Suprapubic skin (tissue), 3 donors: ENCODE measurements at regions not wholly inside any gene's neighbourhood (a gene's known extent, or its start where the extent isn't known, plus 50 kb on each side); places are given as distances from the start of the nearest gene placed in this dataset.

Experiments used
- CTCF ChIP-seq, 2 donors: fragments of 200-600 bp in 1 of 2; fragments of 450-650 bp in 1 of 2; sonication (generic) in 1 of 2; IDR thresholded peaks; one replicate each; pipeline ENCODE4 v1.5.1; 2016 to 2019; ENCODE audit warnings: antibody characterized with exemption in 2 of 2, mild to moderate bottlenecking in 1 of 2, moderate library complexity in 1 of 2
- EP300 ChIP-seq: sonication (generic); formaldehyde crosslinking; IDR thresholded peaks from one replicate; pipeline ENCODE4 v1.6.1; 2017; ENCODE audit warnings: antibody characterized with exemption
- POLR2A ChIP-seq, 2 donors: fragments of 450-650 bp; IDR thresholded peaks; one replicate each; pipeline ENCODE4 v1.6.1; 2017; ENCODE audit warnings: antibody characterized with exemption in 2 of 2, mild to moderate bottlenecking in 2 of 2, moderate library complexity in 2 of 2

DNA sequence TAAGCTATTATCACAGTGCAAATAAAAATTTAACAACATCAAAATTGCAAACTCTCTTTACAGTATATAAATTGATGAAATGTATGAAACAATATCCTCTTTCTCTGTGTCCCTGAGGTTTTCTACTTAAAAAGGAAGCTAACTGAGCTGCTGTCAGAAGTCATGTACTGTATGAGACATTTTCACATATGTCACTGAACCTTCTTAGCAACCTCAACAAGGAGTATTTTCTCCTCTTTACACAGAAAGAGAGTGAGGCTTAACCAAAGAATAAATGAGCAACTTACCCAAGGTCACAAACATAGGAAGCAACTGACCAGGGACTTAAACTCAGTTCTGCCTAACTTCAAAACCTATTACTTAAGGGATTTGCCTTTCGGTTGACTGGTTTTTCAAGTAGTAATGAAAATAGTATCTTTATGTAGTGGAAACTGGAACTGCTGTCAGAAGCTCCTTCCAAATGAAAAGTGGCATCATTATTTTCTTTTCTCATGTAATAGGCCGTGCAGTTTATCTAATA lies 288.9 kb downstream of the LRRIQ3 start:
- TF ChIP-seq CTCF (IDR thresholded peaks at IDR 0.05): no peak
- no peak for TF ChIP-seq POLR2A (IDR thresholded peaks at IDR 0.05)
- TF ChIP-seq EP300: no peak
